Middle frontal gyrus (tissue), 1 donor: ENCODE measurements at regions not wholly inside any gene's neighbourhood (a gene's known extent, or its start where the extent isn't known, plus 50 kb on each side); places are given as distances from the start of the nearest gene placed in this dataset.
"Not testable (repeated sequence)": the region's sequence is repeated elsewhere in the genome, so short reads cannot be mapped to it uniquely, and the experiment has no call there.

Source experiments
- DNase-seq: peaks from one replicate; pipeline ENCODE4 v3.0.0-alpha.2; 2015; ENCODE audit warnings: low spot score; ENCODE audit errors: extremely low spot score

DNA sequence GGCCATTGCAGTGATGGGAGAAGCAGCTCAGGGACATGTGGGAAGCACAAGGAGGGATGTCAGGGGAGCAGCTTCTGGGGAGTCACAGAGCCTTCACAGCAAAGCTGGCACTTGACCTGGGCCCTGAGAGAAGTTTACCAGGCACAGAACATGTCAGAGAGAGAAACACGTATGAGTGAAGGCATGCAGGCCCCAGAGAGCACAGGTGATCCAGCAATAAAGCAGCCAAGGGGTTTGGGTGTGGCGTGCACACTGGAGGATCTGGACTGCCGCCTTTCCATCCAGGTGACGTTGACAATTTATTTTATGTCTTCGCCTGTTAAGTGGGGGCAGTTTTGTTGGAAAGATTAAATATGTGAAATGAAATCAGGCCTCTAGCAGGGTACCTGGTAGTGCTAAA lies 252.6 kb upstream of the COBL start:
- DNase-seq: no peak

- DNase-seq: no peak
These were observed 234.5 kb upstream of the COBL start for GRCh38 chr7:51551070-51551469.

DNA sequence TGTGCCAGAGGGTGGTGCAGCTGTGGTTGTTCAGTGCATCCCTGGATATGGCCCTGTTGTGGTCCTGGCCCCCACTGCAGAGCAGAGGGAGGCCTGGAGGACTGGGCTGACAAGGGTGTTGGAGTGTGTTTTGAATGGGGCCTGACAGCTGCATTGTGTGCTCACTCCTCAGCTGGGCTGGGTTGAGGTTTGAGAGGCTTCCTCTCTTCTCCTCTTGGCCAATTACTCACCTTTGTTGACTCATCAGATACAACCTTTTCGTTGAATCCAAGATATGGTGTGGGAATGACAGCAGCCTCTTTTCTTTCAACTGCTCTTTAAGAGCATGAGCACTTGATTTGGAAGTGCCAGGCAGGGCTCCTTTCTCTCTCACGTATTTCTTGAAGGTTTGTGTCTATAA lies 228.5 kb upstream of the COBL start:
- no peak for DNase-seq

DNA sequence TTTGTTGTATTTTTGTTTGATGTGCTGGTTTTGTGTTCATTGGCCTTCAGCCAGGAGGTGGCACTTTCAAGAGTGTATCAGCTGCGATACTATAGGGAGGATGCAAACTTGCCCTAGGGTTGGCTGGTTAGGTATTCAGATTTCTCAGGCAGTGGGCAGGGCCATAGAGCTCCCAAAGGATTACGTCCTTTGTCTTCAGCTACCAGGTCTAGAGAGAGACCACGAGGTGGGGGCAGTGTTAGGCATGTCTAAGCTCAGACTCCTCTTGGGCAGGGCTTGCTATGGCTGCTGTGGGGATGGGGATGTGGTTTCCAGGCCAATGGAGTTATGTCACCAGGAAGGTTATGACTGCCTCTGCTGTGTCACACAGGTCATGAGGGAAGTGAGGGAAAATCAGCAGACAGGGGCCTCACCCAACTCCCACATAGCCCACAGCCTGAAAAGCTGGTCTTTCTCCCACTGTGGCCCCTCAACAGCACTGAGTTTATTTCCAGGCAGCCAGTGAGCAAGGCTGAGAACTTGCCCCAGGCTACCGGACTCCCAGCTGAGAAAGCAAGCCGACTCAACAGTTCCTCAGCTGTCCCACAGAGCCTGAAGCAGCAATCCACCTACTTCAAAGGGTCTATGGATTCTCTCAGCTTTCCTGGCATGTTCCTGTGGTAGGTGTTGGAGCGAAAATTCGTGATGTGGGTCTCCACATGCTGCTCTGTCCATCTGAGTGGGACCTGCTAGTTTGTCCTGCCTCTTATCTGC lies 227.4 kb upstream of the COBL start:
- no peak for DNase-seq

DNA sequence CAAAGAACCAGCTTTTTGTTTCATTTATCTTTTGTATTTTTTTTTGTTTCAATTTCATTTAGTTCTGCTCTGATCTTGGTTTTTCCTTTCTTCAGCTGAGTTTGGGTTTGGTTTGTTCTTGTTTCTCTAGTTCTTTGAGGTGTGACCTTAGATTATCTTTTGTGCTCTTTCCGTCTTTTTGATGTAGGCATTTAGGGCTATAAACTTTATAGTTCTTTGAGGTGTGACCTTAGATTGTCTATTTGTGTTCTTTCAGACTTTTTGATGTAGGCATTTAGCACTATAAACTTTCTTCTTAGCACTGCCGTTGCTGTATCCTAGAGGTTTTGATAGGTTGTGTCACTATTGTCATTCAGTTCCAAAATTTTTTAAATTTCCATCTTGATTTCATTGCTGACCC lies 224.3 kb upstream of the COBL start:
- DNase-seq: not testable (repeated sequence)

GRCh38 chr7:51539840-51540239 lies 223.2 kb upstream of the COBL start:
- DNase-seq: no peak

DNA sequence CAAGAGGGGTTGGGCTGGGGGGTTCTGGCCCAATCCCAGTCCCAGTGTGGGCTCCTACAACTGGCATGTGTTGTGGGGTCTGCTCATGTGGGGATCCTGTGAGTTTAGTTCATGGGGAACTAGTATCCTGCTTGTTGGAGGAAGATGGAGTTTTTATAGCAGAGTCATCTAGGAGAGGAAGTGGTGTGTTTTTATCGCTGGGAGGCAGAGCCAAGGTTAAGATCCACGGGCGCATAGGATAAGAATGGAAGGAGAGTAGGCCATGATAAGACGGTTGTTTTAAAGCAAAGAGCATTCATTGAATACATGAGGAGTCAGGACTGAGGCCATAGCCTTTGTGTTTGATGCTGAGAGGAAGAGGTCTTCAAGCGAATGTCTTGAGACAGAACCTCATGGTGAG lies 211.6 kb upstream of the COBL start:
- no peak for DNase-seq

- no peak for DNase-seq
These were observed 205.2 kb upstream of the COBL start for GRCh38 chr7:51521694-51522312.

DNA sequence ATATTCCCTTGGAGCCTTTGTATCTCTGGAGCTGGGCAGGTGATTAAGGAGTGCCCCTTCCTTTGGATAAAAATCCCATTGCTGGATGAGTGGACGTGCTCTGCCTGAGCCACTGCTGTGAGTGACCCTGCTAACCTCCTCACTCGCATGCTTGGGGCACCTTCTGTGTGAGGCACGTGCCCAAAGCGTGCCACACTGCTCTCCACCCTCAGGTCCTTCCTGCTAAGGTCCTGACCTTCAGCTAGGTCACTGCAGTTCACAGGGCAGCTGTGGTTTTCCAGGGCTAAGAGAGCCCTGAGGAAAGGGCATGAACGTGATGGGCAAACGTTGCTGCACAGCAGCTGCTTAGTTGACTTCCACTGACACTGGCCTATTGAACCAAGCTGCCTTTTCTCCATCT lies 204.4 kb upstream of the COBL start:
- no peak for DNase-seq

- DNase-seq: no peak
These were observed 202.0 kb upstream of the COBL start for GRCh38 chr7:51518646-51519045.

GRCh38 chr7:51517187-51517586 lies 200.6 kb upstream of the COBL start:
- no peak for DNase-seq

DNA sequence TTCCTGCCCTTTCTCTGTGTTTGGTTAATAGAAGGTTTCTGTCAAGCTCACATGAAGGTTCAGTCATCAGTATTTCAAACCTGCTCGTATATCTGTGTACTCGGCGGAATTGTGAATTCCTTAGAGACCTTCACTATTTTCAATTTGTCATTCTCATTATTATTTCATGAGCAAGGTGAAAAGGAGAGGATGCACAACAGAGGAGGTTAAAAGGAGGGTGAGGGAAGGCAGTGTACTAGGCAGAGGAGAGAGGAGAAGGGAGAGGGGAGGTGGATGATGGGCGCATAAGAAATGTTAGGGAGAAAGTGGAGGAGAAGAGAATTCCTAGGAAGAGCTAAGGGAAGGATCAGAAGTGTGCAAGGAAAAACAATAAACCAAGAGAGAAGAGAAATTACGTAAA lies 185.0 kb upstream of the COBL start:
- DNase-seq: no peak

DNA sequence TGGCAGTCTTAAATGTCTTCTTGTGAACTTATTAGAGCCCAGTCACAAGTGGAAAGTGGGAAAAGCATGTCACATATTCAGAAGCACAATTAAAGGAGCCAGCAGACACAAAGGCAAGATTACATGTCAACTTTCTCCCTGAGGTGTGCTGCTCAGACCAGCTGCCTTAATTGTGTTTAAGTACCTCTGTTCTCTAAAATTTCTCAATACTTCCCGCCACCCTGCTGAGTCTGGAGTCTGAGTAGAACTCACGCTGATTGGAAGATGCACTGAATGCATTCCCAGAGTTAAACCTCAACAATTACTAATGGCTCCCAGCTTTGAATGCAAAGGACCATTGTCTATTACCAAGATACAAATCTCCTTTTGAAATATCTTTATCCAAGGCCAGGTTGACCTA lies 166.4 kb upstream of the COBL start:
- no peak for DNase-seq

GRCh38 chr7:51481421-51481820 lies 164.8 kb upstream of the COBL start:
- no peak for DNase-seq

DNA sequence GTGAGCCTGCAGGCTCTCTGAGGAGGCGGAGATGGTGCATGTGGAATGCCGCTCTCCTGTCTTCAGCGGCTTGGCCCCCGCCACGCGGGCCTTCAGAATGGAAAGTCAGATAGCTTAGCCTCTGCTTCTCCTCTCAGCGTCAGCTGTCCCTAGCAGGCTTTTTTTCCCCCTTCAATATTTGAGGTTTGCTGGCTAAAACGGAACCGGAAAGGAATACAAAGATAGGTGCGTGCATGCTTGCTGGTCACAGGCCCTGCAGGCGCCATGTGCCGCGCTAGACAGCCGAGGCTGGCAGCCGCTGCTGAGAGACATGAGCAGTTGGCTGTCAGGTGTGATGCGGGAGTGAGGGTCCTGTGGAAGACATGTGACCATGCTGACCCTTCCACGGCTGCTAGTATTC lies 161.2 kb upstream of the COBL start:
- DNase-seq: no peak

DNA sequence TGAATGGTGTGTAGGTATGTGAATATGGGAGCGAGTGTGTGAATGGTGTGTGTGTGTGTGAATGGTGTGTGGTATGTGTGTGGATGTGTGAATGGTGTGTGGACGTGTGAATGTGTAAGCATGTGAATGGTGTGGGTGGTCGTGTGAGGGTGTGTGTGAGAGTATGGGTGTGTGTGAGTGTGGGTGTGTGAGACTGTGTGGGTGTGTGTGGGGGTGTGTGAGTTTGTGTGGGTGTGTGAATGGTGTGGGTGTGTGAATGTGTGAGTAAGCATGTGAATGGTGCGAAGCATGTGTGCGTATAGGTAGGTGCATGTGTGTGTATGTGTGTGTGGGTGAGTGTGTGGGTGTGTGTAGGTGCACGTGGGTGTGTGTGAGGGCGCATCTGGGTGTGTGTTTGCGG lies 160.7 kb upstream of the COBL start:
- no peak for DNase-seq

DNA sequence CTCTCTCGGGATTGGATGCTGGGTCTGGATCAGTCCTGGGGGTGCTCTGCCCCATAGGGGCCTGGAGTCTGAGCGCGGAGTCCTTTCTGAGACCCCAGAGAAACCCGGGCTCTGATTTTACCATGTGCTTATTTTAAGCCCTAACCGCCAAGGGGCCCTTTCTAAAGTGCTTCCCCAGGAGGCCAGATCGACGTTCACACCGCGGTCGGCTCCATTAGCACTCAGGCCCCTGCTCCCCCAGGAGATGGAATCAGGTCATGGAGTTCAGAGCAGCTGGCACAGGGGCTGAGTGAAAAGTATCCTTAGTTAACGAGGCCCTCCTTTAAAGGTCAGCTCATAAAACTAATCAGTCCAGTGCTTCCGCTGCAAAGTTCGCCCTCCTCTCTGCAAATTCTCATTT lies 159.4 kb upstream of the COBL start:
- no peak for DNase-seq

- DNase-seq: no peak
These were observed 156.3 kb upstream of the COBL start for GRCh38 chr7:51472873-51473272.

- DNase-seq: no peak
These were observed 155.3 kb upstream of the COBL start for GRCh38 chr7:51471981-51472296.

DNA sequence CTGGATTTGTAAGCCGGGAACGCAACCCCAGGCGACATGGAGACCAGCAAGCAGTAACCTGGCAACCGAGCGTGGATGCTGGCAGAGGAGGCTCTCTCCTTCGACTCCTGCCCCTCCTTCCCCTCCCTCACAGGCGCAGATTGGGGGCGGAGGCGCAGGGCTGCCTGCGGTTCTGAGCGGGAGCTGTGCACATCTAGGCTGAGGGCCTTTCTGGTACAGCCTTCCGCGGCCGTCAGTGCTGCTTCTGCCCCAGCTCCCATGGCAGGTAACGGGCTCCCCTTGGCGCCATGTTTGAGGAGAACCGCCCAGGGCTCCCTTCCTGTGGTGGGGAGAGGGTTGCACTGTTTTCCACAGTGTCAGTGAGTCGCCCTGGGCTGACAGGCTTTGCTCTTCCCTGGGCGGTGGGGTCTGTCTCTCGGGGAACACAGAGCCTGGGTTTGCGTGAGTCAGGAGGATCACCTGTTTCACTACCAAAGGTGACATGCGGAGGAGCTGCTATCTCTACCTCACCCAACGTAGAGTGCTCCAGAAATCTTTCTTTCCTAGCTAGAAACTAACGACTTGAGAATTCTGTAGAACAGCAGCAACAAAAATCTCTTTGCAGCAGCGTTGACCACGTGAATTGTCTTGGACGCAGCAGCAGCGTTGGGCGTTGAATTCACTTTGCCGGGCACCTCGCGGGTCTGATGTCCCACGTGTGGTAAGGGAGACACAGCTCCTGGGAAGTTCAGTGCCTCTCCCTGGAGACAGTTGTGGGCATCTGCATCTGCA lies 154.8 kb upstream of the COBL start:
- no peak for DNase-seq

- DNase-seq: no peak
These were observed 150.9 kb upstream of the COBL start for GRCh38 chr7:51467384-51468017.

DNA sequence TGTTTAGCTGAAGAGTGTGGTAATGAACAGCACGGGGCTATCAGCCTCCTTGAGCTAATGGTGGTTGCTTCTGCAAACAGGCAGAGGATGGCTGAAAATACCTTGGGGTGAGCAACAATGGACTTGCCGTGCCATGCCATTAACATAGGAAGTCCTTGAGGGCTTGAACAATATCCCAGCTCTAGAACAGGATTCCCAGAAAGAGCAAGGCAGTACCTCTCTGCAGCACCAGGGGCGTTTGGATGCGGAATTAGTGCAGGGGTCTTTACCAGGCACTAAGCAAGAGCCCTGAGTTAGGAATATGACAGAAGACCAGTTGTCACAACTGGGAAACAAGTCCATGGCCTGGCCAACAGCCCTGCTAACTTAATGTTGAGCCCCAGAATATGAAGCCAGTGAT lies 143.2 kb upstream of the COBL start:
- no peak for DNase-seq
